Stimulated activated effector memory CD8-positive, alpha-beta T cell treated with anti-CD3 and anti-CD28 coated beads, Interleukin-12 subunit alpha, Interleukin-12 subunit beta, amount 100 ng/mL, for 72 hours (primary cell): ENCODE measurements at regions not wholly inside any gene's neighbourhood (a gene's known extent, or its start where the extent isn't known, plus 50 kb on each side); places are given as distances from the start of the nearest gene placed in this dataset.

Experiments used
- ATAC-seq: fragments of 150-1000 bp; cut with Tn5 transposase; 2 replicates; pipeline ENCODE4 v1.10.0; 2021
- DNase-seq, 2 donors: peaks; one replicate each; pipeline ENCODE4 v3.0.0; 2021 to 2022; ENCODE audit warnings: low spot score in 2 of 2
- H3K27ac Mint-ChIP-seq: one replicate; pipeline ENCODE4 v1.8.0; 2022; ENCODE audit warnings: mild to moderate bottlenecking, mixed read lengths
- H3K36me3 Mint-ChIP-seq: one replicate; pipeline ENCODE4 v1.8.0; 2022; ENCODE audit warnings: mild to moderate bottlenecking, mixed read lengths
- H3K4me1 Mint-ChIP-seq: one replicate; pipeline ENCODE4 v1.8.0; 2022; ENCODE audit warnings: mixed read lengths
- H3K4me3 Mint-ChIP-seq: one replicate; pipeline ENCODE4 v1.8.0; 2022; ENCODE audit warnings: mild to moderate bottlenecking, mixed read lengths
- H3K9me3 Mint-ChIP-seq: one replicate; pipeline ENCODE4 v1.8.0; 2022; ENCODE audit warnings: mixed read lengths

DNA sequence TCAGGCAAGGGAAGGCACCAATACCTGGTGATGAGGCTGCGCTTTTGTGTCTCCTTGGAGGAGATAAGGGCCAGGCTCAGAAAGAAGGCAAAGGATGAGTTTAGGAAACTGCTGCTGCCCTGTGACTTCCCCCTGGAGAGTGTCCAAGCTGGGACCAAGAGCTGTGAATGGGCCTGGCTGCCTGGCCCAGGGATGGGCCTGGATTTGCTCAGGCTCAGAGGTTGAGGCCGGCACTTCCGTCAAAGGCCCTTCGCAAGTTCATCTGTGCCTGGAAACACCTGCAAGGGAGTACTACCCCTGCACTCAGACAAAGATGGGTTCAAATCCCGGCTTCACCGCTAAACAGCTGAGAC, 50.5 kb upstream of the NANOS1 start:
- ATAC-seq (no peak), DNase-seq (no peak)
- Mint-ChIP-seq H3K4me3 (no peak overlapping the region), H3K4me1 (no peaks in the 10 kb centered on the region), H3K36me3 (no peaks in the 10 kb centered on the region), H3K9me3 (no peaks in the 10 kb centered on the region), H3K27ac (no peak overlapping the region)

DNA sequence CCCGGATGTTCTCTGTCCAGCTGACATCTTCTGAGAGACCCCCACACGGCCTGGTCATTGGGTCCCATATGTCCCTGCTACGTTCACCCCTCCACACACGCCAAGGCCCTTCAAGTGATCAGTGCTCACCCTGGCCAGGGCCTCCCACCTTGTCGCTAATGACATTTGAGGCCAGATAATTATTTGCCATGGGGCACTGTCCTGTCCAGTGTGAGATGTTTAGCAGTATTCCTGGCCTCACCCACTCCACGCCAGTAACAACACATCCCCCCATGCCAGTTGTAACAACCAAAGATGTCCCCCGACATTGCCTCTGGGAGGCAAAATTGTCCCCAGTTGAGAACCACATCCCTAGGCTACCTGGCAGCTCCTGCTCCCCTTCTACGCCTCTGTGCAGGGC, 49.9 kb upstream of the NANOS1 start:
- Mint-ChIP-seq H3K36me3 (no peaks in the 10 kb centered on the region), H3K4me1 (no peaks in the 10 kb centered on the region), H3K27ac (no peak overlapping the region), H3K4me3 (no peak overlapping the region), H3K9me3 (peaks cover 4% of the 10 kb centered on the region)
- DNase-seq, result no peak
- ATAC-seq, result no peak
